ENCODE measurements at regions not wholly inside any gene's neighbourhood (a gene's known extent, or its start where the extent isn't known, plus 50 kb on each side); places are given as distances from the start of the nearest gene placed in this dataset.

DNA sequence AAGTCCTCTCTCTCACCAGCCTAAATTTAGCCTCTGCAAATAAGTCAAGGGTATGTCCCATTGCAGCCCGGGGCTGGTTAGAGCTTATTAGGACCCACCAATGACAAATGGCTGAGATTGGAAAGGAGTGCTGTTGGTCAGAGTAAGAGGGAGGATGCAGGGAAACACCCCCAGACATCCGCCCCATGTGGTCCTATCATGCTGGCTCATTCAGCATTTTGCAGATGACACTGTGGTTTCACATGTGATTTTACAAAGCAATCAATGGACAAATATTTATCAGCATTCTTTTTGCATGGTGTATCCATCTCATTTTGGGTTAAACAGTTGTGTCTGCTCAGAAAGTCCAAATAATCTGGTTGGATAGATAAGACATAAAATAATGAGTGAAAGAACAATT is 152.2 kb upstream of the EXOC2 start:
- no peak for ATAC-seq
- no peak for DNase-seq (ENCODE audit: low read depth, low spot score)
- no peaks in the 10 kb centered on the region for H3K79me2 ChIP-seq (ENCODE audit: control insufficient read depth, insufficient read depth, low read length)
- H3K4me2 ChIP-seq (ENCODE audit: control insufficient read depth, insufficient read depth) = no peak overlapping the region
- 21% methylated on average over 2 of the region's 2 CpGs for WGBS (ENCODE audit: insufficient coverage, insufficient replicate concordance, low lambda C conversion rate, missing lambda C conversion rate)
- no peaks in the 10 kb centered on the region for H3K4me1 ChIP-seq (ENCODE audit: control insufficient read depth, insufficient read depth, low read length)
- no peak overlapping the region for H2AFZ ChIP-seq (ENCODE audit: control insufficient read depth, low read depth, low read length)
- no peaks in the 10 kb centered on the region for H4K20me1 ChIP-seq (ENCODE audit: control insufficient read depth, insufficient read depth)
- no peaks in the 10 kb centered on the region for H3K36me3 ChIP-seq (ENCODE audit: control insufficient read depth in 2 of 2, insufficient read depth in 2 of 2, low read length in 1 of 2)
- H3K27me3 ChIP-seq (replicated peaks in 1 of 2; ENCODE audit: control insufficient read depth in 2 of 2, insufficient read depth in 2 of 2, low read length in 1 of 2) = peaks cover 0 to 3% of the 10 kb centered on the region in 2 experiments; a peak in 1 of 4 replicates
- no peak for FAIRE-seq
- BruUV-seq (replicated peaks) = no TSS peak
- H3K9me3 ChIP-seq (replicated peaks; ENCODE audit: control insufficient read depth, insufficient read depth, low read length) = no peaks in the 10 kb centered on the region; the same call in 2 of the 3 replicates
- in situ Hi-C loops (cut with MboI) (no loop called here), intact Hi-C loops (cut with micrococcal nuclease; ENCODE audit: unreplicated experiment) (no loop called here)
- ChIA-PET POLR2A (no interaction called here), CTCF (no interaction called here), SMC1A (ENCODE audit: uncharacterized antibody, unreplicated experiment) (interaction anchor here (1.1 kb wide), 1 partner anchor 9 kb away, joined by 3 read pairs; no protein-coding TSS in a partner anchor), RAD21 (ENCODE audit: unreplicated experiment) (no interaction called here)
- H3K4me3 ChIP-seq = no peak overlapping the region
- H3K9ac ChIP-seq (ENCODE audit: control insufficient read depth, insufficient read depth, low read length) = no peak overlapping the region
- no peak overlapping the region for H3K27ac ChIP-seq (ENCODE audit: control insufficient read depth, insufficient read depth)
- no peak for TF ChIP-seq POLR2A (IDR thresholded peaks at IDR 0.05; ENCODE audit: low read depth, low read length)
- no peak for TF ChIP-seq CEBPB (IDR thresholded peaks at IDR 0.05; ENCODE audit: borderline replicate concordance in 1 of 2, low read depth in 2 of 2, low read length in 2 of 2)
- no peak for TF ChIP-seq NFIC (IDR thresholded peaks at IDR 0.05; ENCODE audit: low read depth, low read length)
- TF ChIP-seq, protein P1, sequence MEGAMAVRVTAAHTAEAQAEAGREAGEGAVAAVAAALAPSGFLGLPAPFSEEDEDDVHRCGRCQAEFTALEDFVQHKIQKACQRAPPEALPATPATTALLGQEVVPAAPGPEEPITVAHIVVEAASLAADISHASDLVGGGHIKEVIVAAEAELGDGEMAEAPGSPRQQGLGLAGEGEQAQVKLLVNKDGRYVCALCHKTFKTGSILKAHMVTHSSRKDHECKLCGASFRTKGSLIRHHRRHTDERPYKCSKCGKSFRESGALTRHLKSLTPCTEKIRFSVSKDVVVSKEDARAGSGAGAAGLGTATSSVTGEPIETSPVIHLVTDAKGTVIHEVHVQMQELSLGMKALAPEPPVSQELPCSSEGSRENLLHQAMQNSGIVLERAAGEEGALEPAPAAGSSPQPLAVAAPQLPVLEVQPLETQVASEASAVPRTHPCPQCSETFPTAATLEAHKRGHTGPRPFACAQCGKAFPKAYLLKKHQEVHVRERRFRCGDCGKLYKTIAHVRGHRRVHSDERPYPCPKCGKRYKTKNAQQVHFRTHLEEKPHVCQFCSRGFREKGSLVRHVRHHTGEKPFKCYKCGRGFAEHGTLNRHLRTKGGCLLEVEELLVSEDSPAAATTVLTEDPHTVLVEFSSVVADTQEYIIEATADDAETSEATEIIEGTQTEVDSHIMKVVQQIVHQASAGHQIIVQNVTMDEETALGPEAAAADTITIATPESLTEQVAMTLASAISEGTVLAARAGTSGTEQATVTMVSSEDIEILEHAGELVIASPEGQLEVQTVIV (IDR thresholded peaks at IDR 0.05; ENCODE audit: borderline replicate concordance, partially characterized antibody) = no peak
- TF ChIP-seq, protein P2, sequence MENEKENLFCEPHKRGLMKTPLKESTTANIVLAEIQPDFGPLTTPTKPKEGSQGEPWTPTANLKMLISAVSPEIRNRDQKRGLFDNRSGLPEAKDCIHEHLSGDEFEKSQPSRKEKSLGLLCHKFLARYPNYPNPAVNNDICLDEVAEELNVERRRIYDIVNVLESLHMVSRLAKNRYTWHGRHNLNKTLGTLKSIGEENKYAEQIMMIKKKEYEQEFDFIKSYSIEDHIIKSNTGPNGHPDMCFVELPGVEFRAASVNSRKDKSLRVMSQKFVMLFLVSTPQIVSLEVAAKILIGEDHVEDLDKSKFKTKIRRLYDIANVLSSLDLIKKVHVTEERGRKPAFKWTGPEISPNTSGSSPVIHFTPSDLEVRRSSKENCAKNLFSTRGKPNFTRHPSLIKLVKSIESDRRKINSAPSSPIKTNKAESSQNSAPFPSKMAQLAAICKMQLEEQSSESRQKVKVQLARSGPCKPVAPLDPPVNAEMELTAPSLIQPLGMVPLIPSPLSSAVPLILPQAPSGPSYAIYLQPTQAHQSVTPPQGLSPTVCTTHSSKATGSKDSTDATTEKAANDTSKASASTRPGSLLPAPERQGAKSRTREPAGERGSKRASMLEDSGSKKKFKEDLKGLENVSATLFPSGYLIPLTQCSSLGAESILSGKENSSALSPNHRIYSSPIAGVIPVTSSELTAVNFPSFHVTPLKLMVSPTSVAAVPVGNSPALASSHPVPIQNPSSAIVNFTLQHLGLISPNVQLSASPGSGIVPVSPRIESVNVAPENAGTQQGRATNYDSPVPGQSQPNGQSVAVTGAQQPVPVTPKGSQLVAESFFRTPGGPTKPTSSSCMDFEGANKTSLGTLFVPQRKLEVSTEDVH (IDR thresholded peaks at IDR 0.05; ENCODE audit: low read depth, partially characterized antibody) = no peak
- TF ChIP-seq IRF4 (IDR thresholded peaks at IDR 0.05; ENCODE audit: low read depth, low read length) = no peak
- no peak for TF ChIP-seq CBFB (IDR thresholded peaks at IDR 0.05; ENCODE audit: low read depth)
- TF ChIP-seq, protein P3, sequence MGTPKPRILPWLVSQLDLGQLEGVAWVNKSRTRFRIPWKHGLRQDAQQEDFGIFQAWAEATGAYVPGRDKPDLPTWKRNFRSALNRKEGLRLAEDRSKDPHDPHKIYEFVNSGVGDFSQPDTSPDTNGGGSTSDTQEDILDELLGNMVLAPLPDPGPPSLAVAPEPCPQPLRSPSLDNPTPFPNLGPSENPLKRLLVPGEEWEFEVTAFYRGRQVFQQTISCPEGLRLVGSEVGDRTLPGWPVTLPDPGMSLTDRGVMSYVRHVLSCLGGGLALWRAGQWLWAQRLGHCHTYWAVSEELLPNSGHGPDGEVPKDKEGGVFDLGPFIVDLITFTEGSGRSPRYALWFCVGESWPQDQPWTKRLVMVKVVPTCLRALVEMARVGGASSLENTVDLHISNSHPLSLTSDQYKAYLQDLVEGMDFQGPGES (IDR thresholded peaks at IDR 0.05) = no peak

Data from GM12878 (cell line).